Activated CD4-positive, alpha-beta T cell treated with anti-CD3 and anti-CD28 coated beads, Interleukin-2, amount 50 U/mL, for 1 hour (primary cell): ENCODE measurements at regions not wholly inside any gene's neighbourhood (a gene's known extent, or its start where the extent isn't known, plus 50 kb on each side); places are given as distances from the start of the nearest gene placed in this dataset.

Experiments
- DNase-seq: peaks from one replicate; pipeline ENCODE4 v3.0.0-alpha.2; 2020

DNA sequence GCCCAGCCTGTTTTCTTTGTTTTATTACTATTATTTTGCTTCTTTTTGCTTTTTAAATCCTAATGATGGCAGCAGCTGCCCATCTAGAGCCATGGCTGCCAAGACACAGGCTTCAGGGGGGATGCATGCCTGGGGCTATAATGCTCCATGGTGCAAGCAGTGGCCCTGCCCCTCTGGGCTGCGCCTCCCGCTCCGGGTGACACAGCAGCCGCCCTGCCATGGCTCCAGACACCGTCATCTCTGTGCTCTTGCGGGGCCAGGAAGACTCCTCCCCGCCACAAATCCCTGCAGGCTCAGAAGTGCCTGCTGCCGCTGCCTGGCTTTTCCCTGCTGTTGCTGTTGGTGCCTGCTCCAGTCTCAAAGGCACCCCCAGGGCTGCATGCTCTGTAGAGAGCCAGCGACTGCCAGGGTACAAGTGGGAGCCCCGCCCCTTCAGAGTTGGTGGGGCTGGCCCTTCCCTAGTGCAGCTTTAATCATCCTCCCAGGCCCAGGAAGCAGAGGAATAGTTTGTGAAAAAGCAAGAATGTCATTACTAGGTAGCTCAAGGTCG is 581.5 kb downstream of the FGF9 start:
- no peak for DNase-seq

DNA sequence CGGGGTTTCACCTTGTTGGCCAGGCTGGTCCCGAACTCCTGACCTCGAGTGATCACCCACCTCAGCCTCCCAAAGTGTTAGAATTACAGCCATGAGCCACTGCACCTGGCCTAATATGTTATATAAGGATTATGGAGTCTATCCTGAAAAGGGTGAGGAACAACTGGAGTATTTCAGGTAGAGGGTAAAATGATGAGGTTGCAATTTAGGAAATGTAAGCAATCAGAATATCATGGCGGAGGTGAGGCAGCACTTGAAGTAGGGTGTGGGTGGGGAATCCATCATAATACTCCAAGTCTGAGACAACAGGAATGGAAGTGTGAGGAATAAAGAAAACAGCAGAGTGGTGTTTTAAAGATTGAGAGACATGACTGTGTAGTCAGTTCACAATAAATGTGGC is 582.2 kb downstream of the FGF9 start:
- no peak for DNase-seq

DNA sequence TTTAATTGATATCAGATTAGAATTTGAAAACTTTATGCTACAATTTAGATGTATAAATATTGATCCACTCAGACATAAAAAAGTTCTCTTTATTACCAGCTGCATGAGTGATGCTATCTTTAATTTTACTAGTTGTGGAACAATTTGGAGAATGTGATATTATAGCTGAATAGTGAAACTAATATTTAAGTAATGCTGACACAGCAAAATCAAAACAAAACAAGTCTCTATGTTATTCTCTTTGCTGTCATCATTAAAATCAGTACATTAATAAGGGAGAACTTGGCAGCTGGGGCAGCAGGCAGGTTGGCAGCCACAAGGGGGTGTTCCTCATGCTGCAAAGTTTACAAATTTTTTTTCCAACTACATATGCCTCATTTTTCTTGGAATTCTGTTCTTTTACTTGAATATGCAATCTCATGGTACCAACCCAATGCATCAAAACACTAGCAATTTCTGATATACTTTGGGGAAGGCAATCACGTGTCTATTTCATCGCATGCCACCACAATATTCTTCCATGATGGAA is 585.3 kb downstream of the FGF9 start:
- DNase-seq = no peak

GRCh38 chr13:22262001-22262885 is 591.4 kb downstream of the FGF9 start:
- DNase-seq = no peak

DNA sequence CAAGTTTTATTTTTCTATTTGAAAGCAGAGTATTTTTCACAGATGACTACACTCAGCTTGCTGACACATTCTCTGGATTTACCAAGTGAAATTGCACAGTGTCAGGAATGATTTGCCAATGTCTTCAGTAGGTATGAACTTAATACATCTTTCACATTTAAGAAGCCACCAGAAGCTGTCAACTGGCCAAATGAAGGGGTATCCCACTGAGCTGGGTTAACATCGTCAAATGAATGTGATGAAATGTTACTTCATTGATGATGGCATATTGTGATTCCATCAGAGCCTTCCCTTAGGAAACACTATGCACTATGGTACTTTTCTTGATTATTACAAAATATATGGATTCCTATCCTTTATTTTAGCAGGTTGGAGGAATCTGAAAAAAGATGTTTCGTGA is 592.3 kb downstream of the FGF9 start:
- no peak for DNase-seq

GRCh38 chr13:22265563-22265962 is 594.7 kb downstream of the FGF9 start:
- DNase-seq = no peak

GRCh38 chr13:22270881-22271280 is 600.0 kb downstream of the FGF9 start:
- no peak for DNase-seq

DNA sequence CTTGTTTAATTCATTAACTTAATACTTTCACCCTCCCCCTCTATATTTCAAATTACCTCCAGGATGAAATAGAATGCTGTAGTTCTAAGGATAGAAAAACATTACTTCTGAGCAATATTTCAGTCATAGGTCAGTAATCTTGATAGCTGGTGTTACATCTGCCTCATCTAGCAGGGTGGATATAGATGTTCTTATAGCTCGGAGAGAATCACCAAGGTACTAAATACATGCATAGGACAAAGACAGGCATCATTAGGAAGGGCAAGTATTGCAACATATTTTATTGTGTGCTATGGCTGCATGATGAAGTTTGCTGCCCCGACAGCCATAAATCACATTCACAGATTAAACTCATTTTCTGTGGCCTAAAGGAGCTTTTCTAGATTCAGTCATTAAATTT is 601.0 kb downstream of the FGF9 start:
- no peak for DNase-seq

- DNase-seq = no peak
These were observed 604.5 kb downstream of the FGF9 start for GRCh38 chr13:22275393-22275792.

- DNase-seq = no peak
These were observed 605.7 kb downstream of the FGF9 start for GRCh38 chr13:22276616-22277015.

DNA sequence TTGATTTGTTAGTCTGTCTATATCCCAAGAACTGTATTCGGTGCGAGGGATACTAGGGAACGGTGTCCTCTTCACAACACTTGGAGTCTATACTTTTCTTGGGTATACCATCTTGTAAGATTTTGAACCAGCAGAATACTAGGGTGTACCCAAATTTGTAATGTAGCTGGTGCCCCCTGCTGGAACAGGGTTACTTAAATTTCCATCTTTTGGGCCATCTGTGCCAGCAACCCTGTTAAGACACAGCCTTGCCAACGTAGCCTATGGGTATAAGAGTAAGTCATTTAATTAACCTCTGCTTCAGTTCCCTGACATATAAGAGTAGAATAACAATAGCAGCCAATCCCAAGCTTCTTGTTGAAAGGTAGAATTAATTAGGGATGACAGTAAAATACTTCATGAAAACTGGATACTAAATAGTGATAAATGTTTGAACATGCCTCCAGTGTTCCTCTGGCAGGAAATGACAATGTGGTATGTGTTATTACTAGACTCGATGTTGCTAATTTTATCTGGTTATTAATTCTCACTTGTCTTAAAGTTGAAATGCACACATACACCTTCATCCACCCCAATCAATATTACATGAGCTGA is 607.6 kb downstream of the FGF9 start:
- DNase-seq = peak; percentile 72

DNA sequence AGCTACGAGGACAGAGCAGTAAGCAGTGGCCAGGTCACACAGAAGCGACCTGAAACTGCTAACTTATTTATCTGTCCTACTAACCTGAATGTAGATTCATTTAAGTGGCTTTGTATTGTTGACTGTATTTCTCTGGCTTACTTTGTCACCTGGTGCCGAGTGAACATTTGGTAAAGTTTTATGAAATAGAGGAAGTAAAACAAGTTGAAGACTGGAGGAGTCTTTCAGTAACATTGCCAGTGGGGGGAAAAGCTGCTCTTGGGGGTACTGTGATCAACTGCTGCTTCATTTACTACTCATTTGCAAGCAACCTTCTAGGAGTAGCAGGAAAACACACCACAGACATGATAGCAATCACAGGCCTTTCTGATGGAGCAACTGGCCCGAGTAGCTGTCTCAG is 615.0 kb downstream of the FGF9 start:
- DNase-seq = no peak

DNA sequence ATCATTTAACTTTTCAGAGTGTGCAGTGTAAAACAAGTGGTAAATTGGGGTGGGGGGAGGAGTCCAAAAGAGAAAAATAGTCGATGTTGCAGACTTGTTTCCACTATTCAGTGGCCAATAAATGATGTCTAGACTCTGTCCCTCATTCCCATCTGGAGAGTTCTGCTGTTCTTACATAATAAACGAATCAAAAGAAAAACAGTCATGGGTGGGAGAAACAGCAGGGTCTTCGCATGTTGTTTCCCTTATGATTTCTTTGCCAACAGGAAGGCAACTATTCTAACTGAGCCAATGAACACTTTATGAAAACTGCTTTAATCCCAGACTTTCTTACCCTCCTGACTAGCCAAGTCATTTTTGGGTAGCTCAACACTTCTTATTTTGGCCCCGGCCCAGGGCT is 615.5 kb downstream of the FGF9 start:
- DNase-seq = no peak

DNA sequence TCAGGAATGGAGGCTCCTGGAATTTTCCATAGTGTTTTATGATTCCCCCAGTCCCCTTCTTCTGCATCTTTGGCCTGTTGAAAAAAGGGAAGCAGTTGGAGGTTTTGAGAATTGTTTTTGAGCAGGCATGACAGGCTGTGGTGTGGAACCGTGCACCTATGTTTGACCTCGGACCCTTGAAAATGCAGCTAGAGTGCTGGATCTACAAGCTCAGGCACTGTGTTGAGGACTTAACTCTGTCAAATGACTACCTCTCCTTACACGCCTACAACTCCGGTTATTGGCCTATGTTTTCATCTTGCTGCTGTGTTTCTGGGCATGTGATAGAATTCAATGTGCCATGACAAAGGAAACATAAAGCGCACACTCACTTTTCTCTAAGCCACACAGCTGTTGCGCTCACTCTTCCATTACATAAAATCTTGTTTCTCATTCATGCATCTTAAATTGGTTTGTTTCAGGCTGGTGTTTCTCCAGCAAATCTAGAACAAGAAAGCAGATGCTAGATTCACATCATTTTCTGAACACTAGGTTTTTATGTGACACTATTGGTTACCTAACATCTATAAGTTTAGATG is 616.6 kb downstream of the FGF9 start:
- no peak for DNase-seq

- no peak for DNase-seq
These were observed 617.6 kb downstream of the FGF9 start for GRCh38 chr13:22288496-22288895.

DNA sequence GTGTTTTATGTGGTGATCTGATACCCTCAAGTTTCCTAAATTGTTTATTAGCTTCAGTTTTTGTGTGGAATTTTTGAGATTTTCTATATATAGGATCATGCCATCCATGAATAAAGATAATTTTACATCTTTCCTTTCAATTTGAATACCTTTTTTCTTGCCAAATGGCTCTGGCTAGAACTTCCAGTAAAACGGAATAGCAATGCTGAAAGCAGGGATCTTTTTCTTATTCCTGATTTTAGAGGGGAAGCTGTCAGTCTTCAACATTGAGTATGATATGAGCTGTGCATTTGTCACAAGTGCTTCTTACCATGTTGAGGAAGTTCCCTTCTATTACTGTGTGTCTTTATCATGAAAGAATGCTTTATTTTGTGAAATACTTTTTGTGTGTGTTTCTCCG is 618.8 kb downstream of the FGF9 start:
- no peak for DNase-seq

GRCh38 chr13:22298530-22298929 is 627.7 kb downstream of the FGF9 start:
- DNase-seq = no peak

GRCh38 chr13:22311734-22312404 is 641.0 kb downstream of the FGF9 start:
- DNase-seq = no peak

DNA sequence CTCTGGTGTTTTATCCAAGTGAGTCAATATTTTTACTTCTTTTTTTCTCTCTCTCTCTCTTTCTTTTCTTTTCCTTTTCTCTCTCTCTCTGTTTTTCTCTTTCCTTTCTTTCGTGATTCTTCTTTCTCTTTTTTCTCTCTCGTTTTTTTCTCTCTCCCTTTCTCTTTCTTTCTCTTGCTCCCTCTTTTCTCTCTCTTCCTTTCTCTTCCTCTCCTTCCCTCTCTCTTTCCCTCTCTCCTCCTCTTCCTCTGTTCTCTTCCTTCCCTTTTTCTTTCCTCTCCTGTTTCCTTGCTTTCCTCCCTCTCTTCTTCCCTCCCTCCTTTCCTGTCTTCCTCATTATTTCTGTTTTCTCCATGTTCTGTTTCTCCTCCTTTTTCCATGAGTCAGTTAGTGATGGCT is 641.5 kb downstream of the FGF9 start:
- no peak for DNase-seq

- DNase-seq = no peak
These were observed 645.7 kb downstream of the FGF9 start for GRCh38 chr13:22316494-22317025.

- no peak for DNase-seq
These were observed 650.1 kb downstream of the FGF9 start for GRCh38 chr13:22320991-22321390.

- DNase-seq = no peak
These were observed 654.9 kb downstream of the FGF9 start for GRCh38 chr13:22325761-22326160.

DNA sequence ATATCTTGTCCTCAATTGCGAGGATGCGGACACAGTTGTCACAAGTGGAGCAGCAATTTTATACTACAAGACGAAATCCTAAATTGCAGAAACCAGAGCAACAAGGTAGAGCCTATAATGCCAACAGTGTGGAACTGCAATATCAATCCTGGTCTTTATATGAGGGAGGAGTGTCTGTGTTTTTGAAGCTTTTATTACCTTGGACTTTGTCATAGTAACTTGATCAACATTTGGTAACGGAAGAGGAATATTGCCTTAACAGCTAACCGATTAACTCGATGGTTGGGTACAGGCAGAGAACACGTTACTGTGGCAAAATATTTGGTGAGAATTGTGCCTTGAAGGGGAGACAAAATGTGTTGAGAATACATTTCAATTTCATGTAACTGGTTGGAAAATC is 661.5 kb downstream of the FGF9 start:
- DNase-seq = no peak
